IPS-18a (cell line): ENCODE measurements at regions not wholly inside any gene's neighbourhood (a gene's known extent, or its start where the extent isn't known, plus 50 kb on each side); places are given as distances from the start of the nearest gene placed in this dataset.

Experiments used
- H3K27ac ChIP-seq: one replicate; pipeline ENCODE4 v1.5.1; 2013; ENCODE audit warnings: low read length
- H3K27me3 ChIP-seq: one replicate; pipeline ENCODE4 v1.6.1; 2013; ENCODE audit warnings: mild to moderate bottlenecking, low read length; ENCODE audit not compliant: control insufficient read depth, insufficient read depth
- H3K36me3 ChIP-seq: one replicate; pipeline ENCODE4 v1.6.1; 2013; ENCODE audit warnings: low read depth, low read length; ENCODE audit not compliant: control insufficient read depth
- H3K4me1 ChIP-seq: one replicate; pipeline ENCODE4 v1.6.1; 2013; ENCODE audit warnings: low read depth, low read length; ENCODE audit not compliant: control insufficient read depth
- H3K4me3 ChIP-seq: one replicate; pipeline ENCODE4 v1.5.1; 2013; ENCODE audit warnings: low read length
- H3K9ac ChIP-seq: one replicate; pipeline ENCODE4 v1.6.1; 2013; ENCODE audit warnings: mild to moderate bottlenecking, low read length, moderate library complexity
- H3K9me3 ChIP-seq: one replicate; pipeline ENCODE4 v1.6.1; 2013; ENCODE audit warnings: low read depth, low read length; ENCODE audit not compliant: control insufficient read depth

- Histone ChIP-seq H3K27ac (no peak overlapping the region), H3K36me3 (no peaks in the 10 kb centered on the region), H3K9ac (peak overlapping the region; percentile 14), H3K4me1 (peaks cover 45% of the 10 kb centered on the region), H3K4me3 (peak overlapping the region; percentile 18), H3K9me3 (no peaks in the 10 kb centered on the region), H3K27me3 (peaks cover 48% of the 10 kb centered on the region)
These were observed 120.1 kb upstream of the ERCC6L2 start for GRCh38 chr9:95755421-95755730.

GRCh38 chr9:95754533-95755420 is 120.7 kb upstream of the ERCC6L2 start:
- H3K9me3 ChIP-seq, result no peaks in the 10 kb centered on the region
- no peak overlapping the region for H3K27ac ChIP-seq
- H3K36me3 ChIP-seq, result no peaks in the 10 kb centered on the region
- peak overlapping the region; percentile 18 for H3K4me3 ChIP-seq
- peak overlapping the region; percentile 14 for H3K9ac ChIP-seq
- peaks cover 48% of the 10 kb centered on the region for H3K27me3 ChIP-seq
- H3K4me1 ChIP-seq, result peaks cover 45% of the 10 kb centered on the region

- Histone ChIP-seq H3K9me3 (no peaks in the 10 kb centered on the region), H3K36me3 (no peaks in the 10 kb centered on the region), H3K9ac (no peak overlapping the region), H3K27me3 (peaks cover 48% of the 10 kb centered on the region), H3K4me3 (peak overlapping the region; percentile 14), H3K4me1 (peaks cover 45% of the 10 kb centered on the region), H3K27ac (no peak overlapping the region)
These were observed 121.6 kb upstream of the ERCC6L2 start for GRCh38 chr9:95753762-95754465.

GRCh38 chr9:95752129-95752731 is 123.3 kb upstream of the ERCC6L2 start:
- Histone ChIP-seq H3K27ac (no peak overlapping the region), H3K4me3 (peak overlapping the region; percentile 64)

GRCh38 chr9:95751520-95751790 is 124.0 kb upstream of the ERCC6L2 start:
- Histone ChIP-seq H3K4me3 (no peak overlapping the region), H3K36me3 (no peaks in the 10 kb centered on the region), H3K9me3 (no peaks in the 10 kb centered on the region), H3K27me3 (peaks cover 48% of the 10 kb centered on the region), H3K9ac (no peak overlapping the region), H3K4me1 (peaks cover 35% of the 10 kb centered on the region), H3K27ac (no peak overlapping the region)

More at GRCh38 chr9:95752129-95752731, 123.3 kb upstream of the ERCC6L2 start:
- Histone ChIP-seq H3K27me3 (peaks cover 48% of the 10 kb centered on the region), H3K9ac (no peak overlapping the region), H3K4me1 (peaks cover 41% of the 10 kb centered on the region), H3K9me3 (no peaks in the 10 kb centered on the region), H3K36me3 (no peaks in the 10 kb centered on the region)

GRCh38 chr9:95750725-95751519 is 124.6 kb upstream of the ERCC6L2 start:
- no peak overlapping the region for H3K9ac ChIP-seq
- peaks cover 45% of the 10 kb centered on the region for H3K27me3 ChIP-seq
- no peaks in the 10 kb centered on the region for H3K36me3 ChIP-seq
- no peak overlapping the region for H3K4me3 ChIP-seq
- H3K9me3 ChIP-seq, result no peaks in the 10 kb centered on the region
- peaks cover 33% of the 10 kb centered on the region for H3K4me1 ChIP-seq
- H3K27ac ChIP-seq, result no peak overlapping the region

- Histone ChIP-seq H3K27ac (no peak overlapping the region), H3K4me3 (no peak overlapping the region), H3K27me3 (peaks cover 32% of the 10 kb centered on the region), H3K9me3 (no peaks in the 10 kb centered on the region), H3K9ac (no peak overlapping the region), H3K36me3 (no peaks in the 10 kb centered on the region), H3K4me1 (peaks cover 19% of the 10 kb centered on the region)
These were observed 126.0 kb upstream of the ERCC6L2 start for GRCh38 chr9:95749493-95749892.

GRCh38 chr9:95746408-95747180 is 128.9 kb upstream of the ERCC6L2 start:
- no peaks in the 10 kb centered on the region for H3K4me1 ChIP-seq
- no peak overlapping the region for H3K9ac ChIP-seq
- no peak overlapping the region for H3K27ac ChIP-seq
- no peaks in the 10 kb centered on the region for H3K9me3 ChIP-seq
- peaks cover 6% of the 10 kb centered on the region for H3K27me3 ChIP-seq
- no peaks in the 10 kb centered on the region for H3K36me3 ChIP-seq
- H3K4me3 ChIP-seq, result no peak overlapping the region

GRCh38 chr9:95742821-95743220 is 132.7 kb upstream of the ERCC6L2 start:
- Histone ChIP-seq H3K4me1 (no peaks in the 10 kb centered on the region), H3K36me3 (no peaks in the 10 kb centered on the region), H3K27me3 (no peaks in the 10 kb centered on the region), H3K9me3 (no peaks in the 10 kb centered on the region), H3K27ac (no peak overlapping the region), H3K4me3 (no peak overlapping the region), H3K9ac (no peak overlapping the region)

GRCh38 chr9:95741631-95742030 is 133.9 kb upstream of the ERCC6L2 start:
- H3K36me3 ChIP-seq, result no peaks in the 10 kb centered on the region
- no peaks in the 10 kb centered on the region for H3K27me3 ChIP-seq
- H3K4me3 ChIP-seq, result no peak overlapping the region
- H3K4me1 ChIP-seq, result no peaks in the 10 kb centered on the region
- H3K9me3 ChIP-seq, result no peaks in the 10 kb centered on the region
- H3K27ac ChIP-seq, result no peak overlapping the region
- no peak overlapping the region for H3K9ac ChIP-seq
